Fibroblast of lung (primary cell): ENCODE measurements at regions not wholly inside any gene's neighbourhood (a gene's known extent, or its start where the extent isn't known, plus 50 kb on each side); places are given as distances from the start of the nearest gene placed in this dataset.

ENCODE experiments used
- CTCF ChIP-seq, 2 donors: IDR thresholded peaks in 1 of 2; conservative IDR thresholded peaks in 1 of 2; 1 replicate in 1 of 2; 2 replicates in 1 of 2; pipeline ENCODE4 v1.5.1; 2011 to 2012; ENCODE audit warnings: low read length in 2 of 2, control low read depth in 1 of 2, inconsistent platforms in 1 of 2, low read depth in 1 of 2, mild to moderate bottlenecking in 1 of 2
- EZH2 ChIP-seq: IDR thresholded peaks from 2 replicates; pipeline ENCODE4 v1.5.1; 2012; ENCODE audit warnings: low read length, control low read depth, mild to moderate bottlenecking; ENCODE audit errors: missing control alignments

- no peak for TF ChIP-seq CTCF (conservative IDR thresholded peaks at IDR 0.05 in 1 of 2, IDR thresholded peaks at IDR 0.05 in 1 of 2; ENCODE audit: low read depth in 1 of 2, low read length in 2 of 2)
- TF ChIP-seq EZH2, result no peak
These were observed 235.4 kb upstream of the KAZN start for GRCh38 chr1:14363036-14363590.
